Stimulated activated CD8-positive, alpha-beta memory T cell treated with anti-CD3 and anti-CD28 coated beads, Interleukin-7, amount 100 ng/mL, for 48 hours (primary cell): ENCODE measurements at regions not wholly inside any gene's neighbourhood (a gene's known extent, or its start where the extent isn't known, plus 50 kb on each side); places are given as distances from the start of the nearest gene placed in this dataset.
"Not testable (repeated sequence)": the region's sequence is repeated elsewhere in the genome, so short reads cannot be mapped to it uniquely, and the experiment has no call there.

Experiments used
- DNase-seq, 2 donors: peaks; one replicate each; pipeline ENCODE4 v3.0.0-alpha.2; 2020; ENCODE audit warnings: low read depth in 1 of 2; ENCODE audit errors: extremely low read depth in 1 of 2

- no peak for DNase-seq
Observed at GRCh38 chr10:121355161-121355560, 243.1 kb downstream of the FGFR2 start.

GRCh38 chr10:121356183-121356582 lies 242.1 kb downstream of the FGFR2 start:
- DNase-seq: no peak

DNA sequence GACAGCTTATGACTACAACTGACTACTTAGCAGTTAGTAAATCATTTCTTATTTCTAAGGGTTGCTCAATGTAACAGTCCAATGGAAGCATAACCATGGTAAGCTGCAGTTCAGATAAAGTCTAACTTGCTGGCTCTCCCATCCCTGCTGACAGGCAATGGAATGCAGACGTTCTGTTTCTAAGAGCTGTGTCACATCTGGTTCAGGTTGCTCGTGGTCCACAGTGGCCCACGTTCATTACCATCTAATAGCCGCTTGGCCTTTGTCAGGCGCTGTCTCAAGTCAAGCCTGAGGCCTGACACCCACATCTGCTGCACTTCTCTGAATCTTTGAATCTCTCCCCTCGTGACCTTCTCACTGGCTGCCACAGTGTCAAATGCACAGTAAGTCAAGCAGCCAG lies 240.8 kb downstream of the FGFR2 start:
- no peak for DNase-seq

GRCh38 chr10:121362026-121362425 lies 236.2 kb downstream of the FGFR2 start:
- DNase-seq: no peak

DNA sequence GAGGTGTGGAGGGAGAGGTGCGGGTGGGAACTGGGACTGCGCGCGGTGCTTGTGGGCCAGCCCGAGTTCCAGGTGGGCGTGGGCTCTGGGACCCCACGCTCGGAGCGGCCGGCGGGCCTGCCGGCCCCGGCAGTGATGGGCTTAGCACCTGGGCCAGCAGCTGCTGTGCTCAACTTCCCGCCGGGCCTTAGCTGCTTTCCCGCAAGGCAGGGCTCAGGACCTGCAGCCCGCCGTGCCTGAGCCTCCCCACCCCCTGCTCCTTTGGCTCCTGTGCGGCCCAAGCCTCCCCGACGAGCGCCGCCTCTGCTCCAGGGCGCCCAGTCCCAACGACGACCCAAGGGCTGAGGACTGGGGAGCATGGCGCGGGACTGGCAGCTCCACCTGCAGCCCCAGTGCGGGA lies 232.7 kb downstream of the FGFR2 start:
- DNase-seq: no peak

DNA sequence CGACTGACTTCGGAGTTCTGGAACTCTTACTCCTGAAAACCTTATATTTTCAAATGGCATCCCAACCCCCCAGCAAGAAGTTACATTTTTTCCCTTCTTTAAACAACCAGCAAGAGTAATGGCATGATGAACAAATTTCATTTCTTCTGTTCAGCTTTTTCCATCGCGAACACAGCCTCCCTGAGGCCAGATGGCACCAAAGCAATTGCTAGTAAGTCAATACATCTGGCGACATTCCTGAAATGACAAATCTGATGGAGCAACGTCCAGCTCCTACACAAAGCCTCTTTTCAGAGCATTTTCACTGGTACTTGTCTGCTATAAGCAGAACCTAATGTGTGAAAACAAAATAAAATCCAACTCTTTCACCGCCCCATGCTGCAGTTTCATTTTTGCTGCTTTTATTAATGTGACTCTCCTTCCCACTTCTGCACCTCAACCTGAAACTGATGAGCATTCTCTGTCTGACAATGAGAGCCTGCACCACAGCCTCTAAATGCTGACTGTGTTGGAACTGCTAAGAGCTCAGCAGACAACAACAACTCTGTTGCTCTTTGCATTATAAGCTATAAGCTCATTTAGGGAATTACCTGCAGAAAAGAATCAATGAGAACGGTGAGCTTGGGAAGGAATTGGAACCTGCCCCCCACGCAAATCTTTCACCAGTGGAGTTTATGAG lies 229.8 kb downstream of the FGFR2 start:
- DNase-seq: no peak

DNA sequence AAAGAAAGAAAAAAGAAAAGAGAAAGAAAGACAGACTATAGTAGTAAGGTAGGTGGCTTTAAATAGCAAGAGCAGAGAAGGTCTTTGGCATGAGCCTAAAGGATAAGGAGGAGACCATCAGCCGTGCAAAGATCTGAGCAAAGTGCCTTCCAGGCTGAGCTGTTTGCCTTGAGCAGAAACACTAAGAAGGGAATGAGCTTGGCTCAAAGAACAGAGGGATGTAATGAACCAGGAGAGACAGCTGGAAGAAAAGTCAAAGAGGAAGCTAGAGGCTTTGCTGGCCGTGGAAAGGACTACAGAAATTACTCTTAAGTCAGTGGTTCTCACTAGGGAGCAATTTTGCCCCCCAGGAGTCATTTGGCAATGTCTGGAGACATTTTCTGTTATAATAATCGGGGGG lies 228.6 kb downstream of the FGFR2 start:
- no peak for DNase-seq

GRCh38 chr10:121371836-121372235 lies 226.4 kb downstream of the FGFR2 start:
- DNase-seq: no peak

DNA sequence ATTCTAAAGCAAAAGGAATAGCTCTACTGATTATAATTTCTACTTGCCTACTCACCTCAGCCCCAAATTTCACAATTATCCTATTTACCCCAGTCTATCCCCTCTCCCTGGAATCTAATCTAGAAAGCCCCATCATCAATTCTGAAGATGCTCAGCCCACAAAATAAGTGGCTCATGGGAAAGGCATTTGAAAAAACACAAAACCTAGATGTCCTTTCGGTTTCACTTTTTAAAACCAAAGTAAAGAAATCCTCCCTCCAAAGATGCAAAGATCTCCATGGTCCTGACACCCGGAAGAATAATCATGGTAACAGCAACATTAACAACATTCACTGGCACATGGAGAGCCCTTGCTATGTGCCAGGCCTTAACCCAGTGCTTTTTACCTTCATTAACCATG lies 224.8 kb downstream of the FGFR2 start:
- DNase-seq: no peak

DNA sequence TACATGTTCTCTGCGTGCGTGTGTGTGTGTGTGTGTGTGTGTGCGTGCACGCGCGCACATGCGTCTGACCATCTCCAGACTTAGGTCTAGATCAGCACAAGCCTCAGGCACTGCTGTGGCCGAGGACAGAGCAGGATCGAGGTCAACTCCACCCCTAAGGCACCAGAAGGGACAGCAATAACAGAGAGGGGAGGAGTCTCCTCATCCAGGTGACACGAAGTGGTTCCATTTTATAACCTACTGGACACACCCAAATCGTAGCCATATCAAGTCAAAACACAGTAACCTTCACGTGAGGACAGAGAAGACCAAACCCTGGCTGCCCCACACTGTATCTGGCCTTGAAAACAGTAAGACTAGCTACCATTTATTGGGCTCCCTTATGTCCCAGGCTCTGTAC lies 224.1 kb downstream of the FGFR2 start:
- DNase-seq: no peak

GRCh38 chr10:121375172-121375571 lies 223.1 kb downstream of the FGFR2 start:
- DNase-seq: no peak

GRCh38 chr10:121378251-121378801 lies 219.9 kb downstream of the FGFR2 start:
- no peak for DNase-seq

- DNase-seq: no peak
Observed at GRCh38 chr10:121379013-121379412, 219.2 kb downstream of the FGFR2 start.

DNA sequence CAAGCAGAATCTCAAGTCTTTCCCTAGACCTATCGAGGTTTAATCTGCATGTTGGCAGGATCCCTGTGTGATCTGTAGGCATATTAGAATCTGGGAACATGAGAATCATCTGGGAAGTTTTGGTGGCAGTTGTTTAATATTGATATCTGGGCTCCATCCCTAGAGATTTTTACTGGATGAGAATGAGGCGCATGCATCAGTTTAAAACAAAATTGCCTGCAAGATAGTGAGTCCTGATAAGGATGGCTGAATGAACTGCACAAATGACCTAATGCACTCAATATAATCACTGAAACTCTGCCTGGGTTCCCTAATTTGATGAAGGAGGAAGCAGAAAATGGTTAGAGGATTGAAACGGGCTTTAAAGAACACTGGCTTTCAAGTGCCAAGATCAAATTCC lies 218.0 kb downstream of the FGFR2 start:
- DNase-seq: no peak

DNA sequence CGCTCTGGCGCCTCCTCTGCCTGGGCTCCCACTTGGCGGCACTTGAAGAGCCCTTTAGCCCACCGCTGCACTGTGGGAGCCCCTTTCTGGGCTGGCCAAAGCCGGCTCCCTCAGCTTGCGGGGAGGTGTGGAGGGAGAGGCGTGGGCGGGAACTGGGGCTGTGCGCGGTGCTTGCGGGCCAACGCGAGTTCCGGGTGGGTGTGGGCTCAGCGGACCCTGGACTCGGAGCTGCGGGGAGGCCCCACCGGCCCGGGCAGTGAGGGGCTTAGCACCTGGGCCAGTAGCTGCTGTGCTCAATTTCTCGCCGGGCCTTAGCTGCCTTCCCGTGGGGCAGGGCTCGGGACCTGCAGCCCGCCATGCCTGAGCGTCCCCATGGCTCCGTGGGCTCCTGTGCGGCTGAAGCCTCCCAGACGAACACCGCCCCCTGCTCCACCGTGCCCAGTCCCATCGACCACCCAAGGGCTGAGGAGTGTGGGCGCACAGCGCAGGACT lies 216.2 kb downstream of the FGFR2 start:
- not testable (repeated sequence) for DNase-seq

- no peak for DNase-seq
Observed at GRCh38 chr10:121385136-121385535, 213.1 kb downstream of the FGFR2 start.

GRCh38 chr10:121392657-121393056 lies 205.6 kb downstream of the FGFR2 start:
- no peak for DNase-seq

DNA sequence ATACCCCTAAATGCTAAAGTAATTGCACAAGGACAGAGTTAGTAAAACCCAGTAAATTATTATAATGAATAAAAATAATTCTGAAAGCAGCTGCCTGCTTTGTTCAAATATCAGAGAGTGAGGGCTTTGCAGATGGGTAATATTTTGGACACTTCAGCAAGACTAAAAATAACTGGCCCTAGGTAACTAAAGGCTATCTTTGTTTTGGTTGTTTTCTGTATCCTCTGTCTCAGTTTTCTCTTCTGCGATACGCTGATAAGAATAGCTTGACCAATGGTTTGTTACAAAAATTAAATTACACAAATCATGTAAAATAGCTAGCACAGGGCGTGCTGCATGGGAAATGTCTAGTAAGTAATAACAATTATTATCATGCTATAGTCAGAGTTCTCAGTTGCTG lies 204.7 kb downstream of the FGFR2 start:
- DNase-seq: no peak

- DNase-seq: not testable (repeated sequence)
Observed at GRCh38 chr10:121400507-121400906, 197.7 kb downstream of the FGFR2 start.

GRCh38 chr10:121403527-121403926 lies 194.7 kb downstream of the FGFR2 start:
- DNase-seq: no peak

GRCh38 chr10:121404611-121405010 lies 193.6 kb downstream of the FGFR2 start:
- no peak for DNase-seq

- DNase-seq: no peak
Observed at GRCh38 chr10:121405096-121405495, 193.1 kb downstream of the FGFR2 start.

DNA sequence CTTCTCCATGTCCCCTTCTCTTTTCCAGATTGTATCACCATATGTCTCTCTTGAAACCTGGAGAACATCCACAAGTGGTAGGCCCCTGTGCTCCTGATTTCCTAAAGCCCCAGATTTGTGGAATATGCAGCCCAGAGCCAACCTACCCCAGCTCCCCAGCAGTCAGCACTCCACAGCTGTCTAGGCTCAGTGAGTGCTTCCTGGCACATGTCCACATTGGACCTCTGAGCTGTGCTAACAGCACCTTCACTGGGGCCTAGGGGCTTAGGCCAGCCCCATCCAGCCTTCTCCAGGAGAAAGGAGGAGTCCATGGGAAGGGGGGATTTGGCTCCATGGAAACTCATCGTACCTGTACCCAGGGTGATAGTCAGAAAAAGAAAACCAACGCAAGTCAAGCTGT lies 192.7 kb downstream of the FGFR2 start:
- DNase-seq: no peak
